DND-41 (cell line): ENCODE measurements at regions not wholly inside any gene's neighbourhood (a gene's known extent, or its start where the extent isn't known, plus 50 kb on each side); places are given as distances from the start of the nearest gene placed in this dataset.

Experiments
- EZH2 ChIP-seq: IDR thresholded peaks from 3 replicates; pipeline ENCODE4 v1.6.1; 2012; ENCODE audit warnings: borderline replicate concordance, low read depth, mild to moderate bottlenecking, moderate library complexity, low read length, inconsistent platforms; ENCODE audit not compliant: severe bottlenecking
- TF ChIP-seq, protein P1 (sequence below): IDR thresholded peaks from 2 replicates; pipeline ENCODE4 v1.5.1; 2012; ENCODE audit warnings: borderline replicate concordance, low read length, moderate library complexity, mild to moderate bottlenecking; ENCODE audit not compliant: poor library complexity, severe bottlenecking; ENCODE audit errors: extremely low read depth

DNA sequence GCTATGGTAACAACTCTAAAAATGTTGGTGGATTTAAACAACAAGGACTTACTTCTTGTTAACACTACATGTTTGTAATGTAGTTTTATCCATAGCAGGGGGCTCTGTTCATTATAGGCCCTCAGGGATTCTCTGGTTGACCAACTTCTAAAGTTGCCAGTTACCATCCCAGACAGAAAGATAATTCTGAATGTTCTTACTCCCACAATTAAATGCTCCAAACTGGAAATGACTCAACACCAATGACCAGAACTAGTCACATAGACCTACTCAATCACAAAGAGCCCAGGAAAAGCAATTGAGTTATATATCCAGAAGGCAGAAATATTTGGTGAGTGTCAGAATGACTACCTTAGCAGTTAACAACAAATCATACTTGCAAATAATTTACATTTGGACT is 199.3 kb upstream of the UMPS start:
- TF ChIP-seq, protein P1, sequence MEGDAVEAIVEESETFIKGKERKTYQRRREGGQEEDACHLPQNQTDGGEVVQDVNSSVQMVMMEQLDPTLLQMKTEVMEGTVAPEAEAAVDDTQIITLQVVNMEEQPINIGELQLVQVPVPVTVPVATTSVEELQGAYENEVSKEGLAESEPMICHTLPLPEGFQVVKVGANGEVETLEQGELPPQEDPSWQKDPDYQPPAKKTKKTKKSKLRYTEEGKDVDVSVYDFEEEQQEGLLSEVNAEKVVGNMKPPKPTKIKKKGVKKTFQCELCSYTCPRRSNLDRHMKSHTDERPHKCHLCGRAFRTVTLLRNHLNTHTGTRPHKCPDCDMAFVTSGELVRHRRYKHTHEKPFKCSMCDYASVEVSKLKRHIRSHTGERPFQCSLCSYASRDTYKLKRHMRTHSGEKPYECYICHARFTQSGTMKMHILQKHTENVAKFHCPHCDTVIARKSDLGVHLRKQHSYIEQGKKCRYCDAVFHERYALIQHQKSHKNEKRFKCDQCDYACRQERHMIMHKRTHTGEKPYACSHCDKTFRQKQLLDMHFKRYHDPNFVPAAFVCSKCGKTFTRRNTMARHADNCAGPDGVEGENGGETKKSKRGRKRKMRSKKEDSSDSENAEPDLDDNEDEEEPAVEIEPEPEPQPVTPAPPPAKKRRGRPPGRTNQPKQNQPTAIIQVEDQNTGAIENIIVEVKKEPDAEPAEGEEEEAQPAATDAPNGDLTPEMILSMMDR: no peak
- TF ChIP-seq EZH2: no peak
